ENCODE measurements at regions not wholly inside any gene's neighbourhood (a gene's known extent, or its start where the extent isn't known, plus 50 kb on each side); places are given as distances from the start of the nearest gene placed in this dataset.

DNA sequence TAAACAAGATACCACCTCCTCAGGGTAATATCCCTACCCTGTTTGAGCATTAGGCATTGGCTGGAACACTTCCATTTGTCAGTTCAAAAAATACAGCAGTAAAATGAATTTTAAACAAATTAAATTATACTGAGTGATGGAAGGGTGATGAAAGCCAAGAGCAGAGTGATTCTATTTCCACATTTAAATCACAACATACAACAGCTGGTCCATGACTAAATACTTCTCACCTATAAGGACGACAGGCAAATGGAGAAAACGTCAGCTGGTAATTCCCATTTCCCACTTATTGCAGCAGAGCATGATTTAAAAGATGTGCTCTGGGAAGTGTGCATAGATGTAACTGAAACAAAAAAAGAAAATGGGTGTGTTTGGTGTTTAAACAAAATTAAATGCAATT is 543.6 kb upstream of the DAB2 start:
- TF ChIP-seq, protein P1, sequence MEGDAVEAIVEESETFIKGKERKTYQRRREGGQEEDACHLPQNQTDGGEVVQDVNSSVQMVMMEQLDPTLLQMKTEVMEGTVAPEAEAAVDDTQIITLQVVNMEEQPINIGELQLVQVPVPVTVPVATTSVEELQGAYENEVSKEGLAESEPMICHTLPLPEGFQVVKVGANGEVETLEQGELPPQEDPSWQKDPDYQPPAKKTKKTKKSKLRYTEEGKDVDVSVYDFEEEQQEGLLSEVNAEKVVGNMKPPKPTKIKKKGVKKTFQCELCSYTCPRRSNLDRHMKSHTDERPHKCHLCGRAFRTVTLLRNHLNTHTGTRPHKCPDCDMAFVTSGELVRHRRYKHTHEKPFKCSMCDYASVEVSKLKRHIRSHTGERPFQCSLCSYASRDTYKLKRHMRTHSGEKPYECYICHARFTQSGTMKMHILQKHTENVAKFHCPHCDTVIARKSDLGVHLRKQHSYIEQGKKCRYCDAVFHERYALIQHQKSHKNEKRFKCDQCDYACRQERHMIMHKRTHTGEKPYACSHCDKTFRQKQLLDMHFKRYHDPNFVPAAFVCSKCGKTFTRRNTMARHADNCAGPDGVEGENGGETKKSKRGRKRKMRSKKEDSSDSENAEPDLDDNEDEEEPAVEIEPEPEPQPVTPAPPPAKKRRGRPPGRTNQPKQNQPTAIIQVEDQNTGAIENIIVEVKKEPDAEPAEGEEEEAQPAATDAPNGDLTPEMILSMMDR (IDR thresholded peaks at IDR 0.05): no peak
- TF ChIP-seq POLR2A (IDR thresholded peaks at IDR 0.05): no peak

Data from heart left ventricle (tissue), 13 donors.